ENCODE measurements at regions not wholly inside any gene's neighbourhood (a gene's known extent, or its start where the extent isn't known, plus 50 kb on each side); places are given as distances from the start of the nearest gene placed in this dataset.

DNA sequence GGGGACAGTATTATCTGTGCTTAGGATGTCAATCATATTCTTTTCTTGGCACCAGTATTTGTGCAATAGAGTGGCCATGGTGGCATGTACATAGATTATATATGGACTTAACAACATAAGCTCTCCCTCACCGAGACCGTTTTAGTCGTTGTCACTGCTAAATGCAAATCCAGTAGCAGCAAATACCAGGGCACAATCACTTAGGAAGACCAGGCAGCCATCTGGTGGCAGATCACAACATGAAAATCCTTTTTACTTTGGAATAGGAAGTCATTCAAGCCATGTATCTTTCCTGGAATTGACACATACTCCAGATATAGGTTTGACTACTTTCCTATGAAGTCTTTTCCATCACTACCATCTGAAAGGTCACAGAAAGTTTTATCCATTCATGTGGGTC, 53.2 kb upstream of the C1orf87 start:
- POLR2A ChIA-PET (ENCODE audit: unreplicated experiment): no interaction called here
- CTCF ChIA-PET: no interaction called here
- H3F3A ChIP-seq (ENCODE audit: insufficient read depth, low read depth): no peaks in the 10 kb centered on the region
- intact Hi-C loops (cut with micrococcal nuclease; ENCODE audit: unreplicated experiment): no loop called here
- H3K9me2 ChIP-seq (ENCODE audit: insufficient read depth): no peaks in the 10 kb centered on the region
- no peak overlapping the region for H2AFZ ChIP-seq
- no peak for DNase-seq
- no peaks in the 10 kb centered on the region for H3K79me2 ChIP-seq (ENCODE audit: low read depth)
- no peaks in the 10 kb centered on the region for H3K36me3 ChIP-seq (ENCODE audit: low read depth)
- no peaks in the 10 kb centered on the region for H4K20me1 ChIP-seq (ENCODE audit: insufficient read depth)
- no peaks in the 10 kb centered on the region for H3K9me3 ChIP-seq (ENCODE audit: insufficient read depth, low read depth)
- H3K27ac ChIP-seq: no peak overlapping the region
- TF ChIP-seq, protein P1, sequence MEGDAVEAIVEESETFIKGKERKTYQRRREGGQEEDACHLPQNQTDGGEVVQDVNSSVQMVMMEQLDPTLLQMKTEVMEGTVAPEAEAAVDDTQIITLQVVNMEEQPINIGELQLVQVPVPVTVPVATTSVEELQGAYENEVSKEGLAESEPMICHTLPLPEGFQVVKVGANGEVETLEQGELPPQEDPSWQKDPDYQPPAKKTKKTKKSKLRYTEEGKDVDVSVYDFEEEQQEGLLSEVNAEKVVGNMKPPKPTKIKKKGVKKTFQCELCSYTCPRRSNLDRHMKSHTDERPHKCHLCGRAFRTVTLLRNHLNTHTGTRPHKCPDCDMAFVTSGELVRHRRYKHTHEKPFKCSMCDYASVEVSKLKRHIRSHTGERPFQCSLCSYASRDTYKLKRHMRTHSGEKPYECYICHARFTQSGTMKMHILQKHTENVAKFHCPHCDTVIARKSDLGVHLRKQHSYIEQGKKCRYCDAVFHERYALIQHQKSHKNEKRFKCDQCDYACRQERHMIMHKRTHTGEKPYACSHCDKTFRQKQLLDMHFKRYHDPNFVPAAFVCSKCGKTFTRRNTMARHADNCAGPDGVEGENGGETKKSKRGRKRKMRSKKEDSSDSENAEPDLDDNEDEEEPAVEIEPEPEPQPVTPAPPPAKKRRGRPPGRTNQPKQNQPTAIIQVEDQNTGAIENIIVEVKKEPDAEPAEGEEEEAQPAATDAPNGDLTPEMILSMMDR (conservative IDR thresholded peaks at IDR 0.05): 0 out of 2 replicates have a peak, but pooled peaks have one; percentile 20
- no peak for TF ChIP-seq EZH2 (IDR thresholded peaks at IDR 0.05; ENCODE audit: low read depth)
- no peaks in the 10 kb centered on the region for H3K4me1 ChIP-seq (replicated peaks; ENCODE audit: insufficient read depth)
- H3K27me3 ChIP-seq (ENCODE audit: insufficient read depth, low read depth): no peaks in the 10 kb centered on the region
- no peak overlapping the region for H3K4me2 ChIP-seq
- no peak overlapping the region for H3K4me3 ChIP-seq
- no TSS peak for BruUV-seq (replicated peaks)
